Heart right ventricle (tissue), 16 donors: ENCODE measurements at regions not wholly inside any gene's neighbourhood (a gene's known extent, or its start where the extent isn't known, plus 50 kb on each side); places are given as distances from the start of the nearest gene placed in this dataset.
A peak's percentile ranks its signal among the peaks of the same experiment; 100 is the strongest.

Experiments
- ATAC-seq, 8 donors: fragments of 200-7000 bp; cut with Tn5 transposase; one replicate each; pipeline ENCODE4 v1.9.1; 2020; ENCODE audit warnings: mild to moderate bottlenecking in 8 of 8, moderate library complexity in 8 of 8, moderate number of reproducible peaks in 1 of 8
- DNase-seq, 2 donors: peaks; one replicate each; pipeline ENCODE4 v3.0.0-alpha.2; 2020
- H3K27ac ChIP-seq, 10 donors: fragments of 200-600 bp; sonication (generic) in 2 of 10; one replicate each; pipeline versions ENCODE4 v1.5.0 to v1.8.0; 2020 to 2022; ENCODE audit warnings: mild to moderate bottlenecking in 3 of 10
- H3K27me3 ChIP-seq, 7 donors: fragments of 200-600 bp; one replicate each; pipeline ENCODE4 v1.8.0; 2021 to 2022; ENCODE audit warnings: mild to moderate bottlenecking in 2 of 7
- H3K36me3 ChIP-seq, 9 donors: fragments of 200-600 bp; sonication (generic) in 1 of 9; one replicate each; pipeline versions ENCODE4 v1.5.0 to v1.8.0; 2020 to 2022; ENCODE audit warnings: mild to moderate bottlenecking in 2 of 9
- H3K4me1 ChIP-seq, 9 donors: fragments of 200-600 bp; sonication (generic) in 1 of 9; one replicate each; pipeline versions ENCODE4 v1.5.0 to v1.8.0; 2020 to 2022; ENCODE audit warnings: mild to moderate bottlenecking in 4 of 9
- H3K4me3 ChIP-seq, 10 donors: fragments of 200-600 bp; sonication (generic) in 2 of 10; one replicate each; pipeline versions ENCODE4 v1.5.0 to v1.8.0; 2020 to 2022; ENCODE audit warnings: mild to moderate bottlenecking in 7 of 10, moderate library complexity in 2 of 10
- H3K9me3 ChIP-seq, 11 donors: fragments of 200-600 bp in 10 of 11; sonication (generic) in 2 of 11; one replicate each; pipeline versions ENCODE4 v1.5.0 to v1.8.0; 2013 to 2022; ENCODE audit warnings: mild to moderate bottlenecking in 2 of 11, control low read depth in 1 of 11, moderate library complexity in 1 of 11
- WGBS, 2 donors: extraction: QIAGEN DNeasy Blood & Tissue Kit; methylation state at CpG; one replicate each; pipeline ENCODE4 v1.1.7; 2013; ENCODE audit warnings: inconsistent platforms in 1 of 2; 5-methylcytosine and 5-hydroxymethylcytosine counted together
- intact Hi-C, 10 donors: fragments of 100-400 bp; cut with DNase I; formaldehyde crosslinking; loops; one replicate each; pipeline versions ENCODE4 v1.11.1 to v1.14.2; 2022
- TF ChIP-seq, protein P1 (sequence below), 9 donors: fragments of 200-600 bp; sonication (generic) in 2 of 9; IDR thresholded peaks; one replicate each; pipeline versions ENCODE4 v1.5.0 to v1.8.0; 2021 to 2022; ENCODE audit warnings: antibody characterized with exemption in 9 of 9, mild to moderate bottlenecking in 5 of 9, moderate library complexity in 1 of 9
- donor health status: Arrhythmogenic right ventricular cardiomyopathy.
- donor health status: ischemic (EF 13 %, LVEDD 7.1; RV severe dilation, severe dysfunction).
- donor health status: healthy with polysubstance abuse.
- donor health status: DM: no; HTN: yes; CAD: no.
- donor health status: DM: no; HTN: no; CAD: no.
- donor health status: ischemic (EF 25% LVEDD 6.9; RV normal size, moderate dysfunction).
- donor health status: ischemic (EF 25% LVEDD 5.7; RV mildly dilated, moderate dysfunction).
- donor health status: healthy.
- donor health status: DM: yes; HTN: yes; CAD: no.
- donor health status: Ischemic cardiomyopathy.
- donor health status: ischemic (EF 35%, LVEDD 5.7; RV mildly dilated, moderate dysfunction).
- donor health status: nonischemic (EF 11% LVEDD 7.7; RV severe dilation, severe dysfunction).
- donor health status: DM: yes; HTN: yes; CAD: no.
- donor health status: PGD.
- donor health status: ischemic (EF 29% LVEDD 5.4; RV normal size, mild dysfunction).
- donor health status: nonischemic (EF 23%, LVEDD 6.1; RV moderate dilation, normal function).

DNA sequence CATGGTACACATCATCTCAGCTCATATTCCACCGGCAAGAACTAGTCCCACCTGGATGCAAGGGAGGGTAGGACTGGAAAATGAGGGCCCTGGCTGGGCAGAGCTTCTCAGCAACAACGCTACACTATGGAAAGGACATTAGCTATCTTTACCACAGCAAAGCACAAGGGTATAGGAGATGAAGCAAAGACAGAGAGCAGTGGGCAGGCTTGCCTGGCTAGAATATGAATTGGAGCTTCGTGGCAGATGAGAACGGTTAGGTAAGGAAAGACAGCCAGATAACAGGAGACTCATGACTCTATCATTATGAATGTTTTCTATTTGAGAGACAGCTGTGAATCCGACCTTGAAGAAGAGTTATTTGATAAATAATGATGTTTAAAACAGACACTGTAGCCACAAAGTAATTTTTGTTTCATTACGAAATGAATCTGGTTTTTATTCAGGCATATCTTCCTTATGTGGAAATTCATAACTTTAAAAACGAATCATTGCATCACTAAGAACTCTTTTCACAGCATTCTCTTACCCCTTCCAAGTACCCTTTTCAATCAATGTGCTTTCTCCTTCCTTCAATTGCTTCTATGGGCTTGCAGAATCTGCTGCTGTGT lies 59.1 kb upstream of the PCED1B start:
- TF ChIP-seq, protein P1, sequence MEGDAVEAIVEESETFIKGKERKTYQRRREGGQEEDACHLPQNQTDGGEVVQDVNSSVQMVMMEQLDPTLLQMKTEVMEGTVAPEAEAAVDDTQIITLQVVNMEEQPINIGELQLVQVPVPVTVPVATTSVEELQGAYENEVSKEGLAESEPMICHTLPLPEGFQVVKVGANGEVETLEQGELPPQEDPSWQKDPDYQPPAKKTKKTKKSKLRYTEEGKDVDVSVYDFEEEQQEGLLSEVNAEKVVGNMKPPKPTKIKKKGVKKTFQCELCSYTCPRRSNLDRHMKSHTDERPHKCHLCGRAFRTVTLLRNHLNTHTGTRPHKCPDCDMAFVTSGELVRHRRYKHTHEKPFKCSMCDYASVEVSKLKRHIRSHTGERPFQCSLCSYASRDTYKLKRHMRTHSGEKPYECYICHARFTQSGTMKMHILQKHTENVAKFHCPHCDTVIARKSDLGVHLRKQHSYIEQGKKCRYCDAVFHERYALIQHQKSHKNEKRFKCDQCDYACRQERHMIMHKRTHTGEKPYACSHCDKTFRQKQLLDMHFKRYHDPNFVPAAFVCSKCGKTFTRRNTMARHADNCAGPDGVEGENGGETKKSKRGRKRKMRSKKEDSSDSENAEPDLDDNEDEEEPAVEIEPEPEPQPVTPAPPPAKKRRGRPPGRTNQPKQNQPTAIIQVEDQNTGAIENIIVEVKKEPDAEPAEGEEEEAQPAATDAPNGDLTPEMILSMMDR (IDR thresholded peaks at IDR 0.05) = no peak
- Histone ChIP-seq H3K36me3 (no peaks in the 10 kb centered on the region), H3K27me3 (no peaks in the 10 kb centered on the region), H3K27ac (no peak overlapping the region), H3K9me3 (no peaks in the 10 kb centered on the region), H3K4me1 (peaks cover 0 to 9% (median 0%) of the 10 kb centered on the region in 9 donors), H3K4me3 (no peak overlapping the region)
- intact Hi-C loops = loop anchor here in 6 of 10 donors (2.0 to 10.0 kb wide), 5 partner anchors 343 to 678 kb away; no protein-coding TSS in a partner anchor
- no peak for ATAC-seq
- DNase-seq = no peak
- 65 to 70% methylated on average over 7 of the region's 7 CpGs for WGBS, 2 donors

DNA sequence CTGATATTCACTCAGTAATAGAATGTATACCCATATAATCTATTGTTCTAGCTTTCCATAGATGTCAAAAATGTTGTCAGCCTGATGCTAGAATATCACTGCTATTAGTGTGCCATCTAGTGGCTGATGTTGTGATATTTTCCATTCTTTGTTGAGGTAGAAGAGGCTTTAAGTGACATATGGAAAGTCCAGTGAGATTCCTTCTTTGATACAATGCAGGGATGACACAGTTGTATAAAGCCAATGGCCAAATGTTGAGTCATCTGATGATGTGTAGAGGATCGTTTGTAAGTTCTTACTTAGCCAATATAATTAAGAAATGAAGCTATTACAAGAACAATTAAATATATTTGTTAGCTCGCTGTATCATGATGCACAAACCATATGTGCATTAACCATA lies 58.1 kb upstream of the PCED1B start:
- TF ChIP-seq, protein P1 (IDR thresholded peaks at IDR 0.05) = peak; percentile 32 to 83 (median 70)
- Histone ChIP-seq H3K9me3 (no peaks in the 10 kb centered on the region), H3K4me1 (peaks cover 0 to 9% (median 0%) of the 10 kb centered on the region in 9 donors), H3K27ac (no peak overlapping the region), H3K27me3 (no peaks in the 10 kb centered on the region), H3K36me3 (no peaks in the 10 kb centered on the region), H3K4me3 (no peak overlapping the region)
- 48% methylated on average over 2 of the region's 2 CpGs for WGBS, 2 donors
- peak in 1 of 2 donors; percentile 21 for DNase-seq
- ATAC-seq = peak in 3 of 8 donors; percentile 37 to 50 (median 42)
- intact Hi-C loops = loop anchor here in 6 of 10 donors (2.0 to 10.0 kb wide), 5 partner anchors 344 to 679 kb away; no protein-coding TSS in a partner anchor

DNA sequence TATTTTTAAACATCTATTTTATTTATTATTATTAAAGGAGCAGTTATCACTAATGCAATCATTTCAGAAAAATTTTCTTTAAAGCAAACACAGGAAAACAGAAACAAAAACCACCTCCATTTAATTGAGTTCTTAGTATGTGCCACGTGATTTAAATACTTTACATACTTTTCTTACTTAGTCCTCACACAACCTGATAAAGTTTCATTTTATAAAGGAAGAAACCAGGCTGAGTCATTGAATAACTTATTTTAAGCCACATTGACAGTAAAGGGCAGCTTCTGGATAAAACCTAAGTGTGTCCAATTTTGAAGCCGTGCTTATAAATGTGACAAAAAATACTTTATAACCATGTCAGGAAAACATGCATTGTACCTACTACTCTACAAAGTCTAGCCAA lies 57.1 kb upstream of the PCED1B start:
- Histone ChIP-seq H3K4me3 (no peak overlapping the region), H3K27me3 (peaks cover 0 to 5% (median 0%) of the 10 kb centered on the region in 7 donors), H3K36me3 (no peaks in the 10 kb centered on the region), H3K4me1 (peaks cover 0 to 9% (median 0%) of the 10 kb centered on the region in 9 donors), H3K27ac (no peak overlapping the region), H3K9me3 (no peaks in the 10 kb centered on the region)
- TF ChIP-seq, protein P1 (IDR thresholded peaks at IDR 0.05) = no peak
- DNase-seq (no peak), ATAC-seq (peak in 1 of 8 donors; percentile 39)
- WGBS, 2 donors = 18 to 35% methylated on average over 2 of the region's 2 CpGs
- intact Hi-C loops = loop anchor here in 7 of 10 donors (2.0 to 10.0 kb wide), 5 partner anchors 345 to 680 kb away; no protein-coding TSS in a partner anchor

DNA sequence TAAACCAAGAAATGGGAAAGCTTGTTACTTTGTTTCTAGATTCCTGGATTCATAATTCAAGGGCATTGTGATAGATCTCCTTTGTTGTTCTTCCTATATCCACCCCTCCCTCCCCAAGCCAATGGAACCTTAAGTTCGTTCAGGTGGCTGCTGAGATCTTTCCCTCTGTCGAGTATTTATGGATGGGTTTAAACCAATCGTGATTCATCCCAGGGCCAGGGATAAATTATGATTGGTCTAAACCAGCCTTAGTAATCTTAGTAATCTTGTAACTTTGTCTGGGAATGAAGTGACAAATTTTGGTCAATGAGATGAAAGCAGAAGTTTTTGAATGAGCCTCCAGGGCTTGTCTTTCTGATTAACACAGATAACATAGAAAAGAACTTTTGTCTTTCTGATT lies 56.1 kb upstream of the PCED1B start:
- H3K4me3 ChIP-seq = no peak overlapping the region
- H3K36me3 ChIP-seq = no peaks in the 10 kb centered on the region
- no peak overlapping the region for H3K27ac ChIP-seq
- H3K27me3 ChIP-seq = peaks cover 0 to 6% (median 0%) of the 10 kb centered on the region in 7 donors
- intact Hi-C loops = loop anchor here in 7 of 10 donors (2.0 to 10.0 kb wide), 5 partner anchors 346 to 681 kb away; no protein-coding TSS in a partner anchor
- peaks cover 0 to 9% (median 0%) of the 10 kb centered on the region in 9 donors for H3K4me1 ChIP-seq
- ATAC-seq = no peak
- TF ChIP-seq, protein P1 (IDR thresholded peaks at IDR 0.05) = no peak
- no peak for DNase-seq
- WGBS, 2 donors = 70 to 73% methylated on average over 3 of the region's 3 CpGs
- no peaks in the 10 kb centered on the region for H3K9me3 ChIP-seq
